OCI-LY7 (cell line): ENCODE measurements at regions not wholly inside any gene's neighbourhood (a gene's known extent, or its start where the extent isn't known, plus 50 kb on each side); places are given as distances from the start of the nearest gene placed in this dataset.

Source experiments
- EZH2phosphoT487 ChIP-seq: fragments of 200-600 bp; sonication (generic); IDR thresholded peaks from 2 replicates; pipeline ENCODE4 v1.6.1; 2018; ENCODE audit warnings: low read depth, borderline replicate concordance, mild to moderate bottlenecking, mixed run types, antibody characterized with exemption, low read length, moderate library complexity, mixed read lengths
- TF ChIP-seq, protein P1 (sequence below): fragments of 200-600 bp; sonication (generic); conservative IDR thresholded peaks from 2 replicates; pipeline ENCODE4 v1.5.1; 2014; ENCODE audit warnings: mild to moderate bottlenecking, antibody characterized with exemption, low read length, moderate library complexity, mixed read lengths

DNA sequence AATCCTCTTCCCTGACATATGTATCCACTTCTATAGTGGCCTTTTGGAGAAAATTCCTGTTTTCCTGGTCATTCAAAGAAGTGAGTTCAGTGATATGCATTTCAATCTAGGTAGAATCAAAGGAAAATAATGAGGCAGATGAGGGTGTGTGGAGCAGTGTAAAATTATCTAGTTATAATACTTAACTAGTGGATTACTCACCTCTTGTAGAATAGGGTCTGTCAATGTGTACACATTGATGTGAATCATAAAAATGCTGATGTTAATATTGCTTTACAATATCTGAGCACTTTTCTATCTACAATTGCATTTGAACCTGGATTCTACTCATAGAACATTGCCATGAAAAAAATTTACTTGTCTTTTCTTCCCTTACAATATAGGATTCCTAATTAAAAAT, 293.5 kb downstream of the GBA3 start:
- TF ChIP-seq, protein P1, sequence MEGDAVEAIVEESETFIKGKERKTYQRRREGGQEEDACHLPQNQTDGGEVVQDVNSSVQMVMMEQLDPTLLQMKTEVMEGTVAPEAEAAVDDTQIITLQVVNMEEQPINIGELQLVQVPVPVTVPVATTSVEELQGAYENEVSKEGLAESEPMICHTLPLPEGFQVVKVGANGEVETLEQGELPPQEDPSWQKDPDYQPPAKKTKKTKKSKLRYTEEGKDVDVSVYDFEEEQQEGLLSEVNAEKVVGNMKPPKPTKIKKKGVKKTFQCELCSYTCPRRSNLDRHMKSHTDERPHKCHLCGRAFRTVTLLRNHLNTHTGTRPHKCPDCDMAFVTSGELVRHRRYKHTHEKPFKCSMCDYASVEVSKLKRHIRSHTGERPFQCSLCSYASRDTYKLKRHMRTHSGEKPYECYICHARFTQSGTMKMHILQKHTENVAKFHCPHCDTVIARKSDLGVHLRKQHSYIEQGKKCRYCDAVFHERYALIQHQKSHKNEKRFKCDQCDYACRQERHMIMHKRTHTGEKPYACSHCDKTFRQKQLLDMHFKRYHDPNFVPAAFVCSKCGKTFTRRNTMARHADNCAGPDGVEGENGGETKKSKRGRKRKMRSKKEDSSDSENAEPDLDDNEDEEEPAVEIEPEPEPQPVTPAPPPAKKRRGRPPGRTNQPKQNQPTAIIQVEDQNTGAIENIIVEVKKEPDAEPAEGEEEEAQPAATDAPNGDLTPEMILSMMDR = no peak
- no peak for TF ChIP-seq EZH2phosphoT487
